GM18907 (cell line): ENCODE measurements at regions not wholly inside any gene's neighbourhood (a gene's known extent, or its start where the extent isn't known, plus 50 kb on each side); places are given as distances from the start of the nearest gene placed in this dataset.

Experiments
- ATAC-seq: cut with Tn5 transposase; IDR thresholded peaks from one replicate; pipeline ENCODE4 v1.9.1; 2021; ENCODE audit warnings: mild to moderate bottlenecking, moderate library complexity; ENCODE audit not compliant: unreplicated experiment

DNA sequence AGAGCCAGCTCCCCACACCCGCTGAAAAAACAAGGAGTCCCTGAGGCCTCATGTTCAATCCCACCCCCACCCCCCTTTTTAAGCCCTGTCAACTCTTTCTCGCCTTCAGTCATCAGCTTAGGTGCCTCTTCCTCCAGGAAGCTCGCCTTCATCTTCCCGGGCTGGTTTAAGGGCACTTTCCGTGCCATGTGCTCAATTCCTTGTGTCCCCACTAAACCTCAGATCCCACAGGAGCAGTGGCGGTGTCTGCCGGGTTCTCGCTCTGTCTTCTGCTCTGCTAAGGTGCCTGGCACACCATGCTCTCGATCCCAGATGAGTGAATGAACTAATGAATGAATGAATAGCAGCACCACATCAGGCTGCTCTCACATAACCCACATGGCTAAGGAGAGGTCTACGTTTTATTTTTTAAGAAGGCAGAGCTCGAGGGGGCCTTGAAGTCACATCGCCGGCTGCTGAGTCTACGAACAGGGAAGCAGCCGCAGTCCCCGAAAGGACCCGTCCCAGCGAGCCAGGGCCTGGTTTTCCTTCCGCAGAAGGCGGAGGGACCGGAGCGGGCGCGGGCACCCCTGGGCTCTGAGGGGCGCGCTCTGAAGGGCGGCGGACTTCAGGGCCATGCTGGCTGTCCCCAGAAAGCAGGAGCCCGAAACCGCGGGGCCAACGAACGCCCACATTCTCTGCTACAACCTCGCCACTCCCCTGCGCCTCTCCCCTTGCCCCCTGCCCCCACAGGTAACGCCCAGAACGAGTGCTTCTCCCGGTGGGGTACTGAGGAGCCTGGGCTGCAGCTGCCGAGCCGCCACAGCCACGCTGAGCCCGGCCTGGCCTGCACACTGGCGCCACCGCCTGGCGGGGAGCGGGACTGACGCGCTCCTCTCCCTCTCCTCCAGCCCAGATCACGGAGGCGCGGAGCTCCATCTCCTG is 73.4 kb upstream of the KCNMA1 start:
- ATAC-seq, result peak; percentile 89

DNA sequence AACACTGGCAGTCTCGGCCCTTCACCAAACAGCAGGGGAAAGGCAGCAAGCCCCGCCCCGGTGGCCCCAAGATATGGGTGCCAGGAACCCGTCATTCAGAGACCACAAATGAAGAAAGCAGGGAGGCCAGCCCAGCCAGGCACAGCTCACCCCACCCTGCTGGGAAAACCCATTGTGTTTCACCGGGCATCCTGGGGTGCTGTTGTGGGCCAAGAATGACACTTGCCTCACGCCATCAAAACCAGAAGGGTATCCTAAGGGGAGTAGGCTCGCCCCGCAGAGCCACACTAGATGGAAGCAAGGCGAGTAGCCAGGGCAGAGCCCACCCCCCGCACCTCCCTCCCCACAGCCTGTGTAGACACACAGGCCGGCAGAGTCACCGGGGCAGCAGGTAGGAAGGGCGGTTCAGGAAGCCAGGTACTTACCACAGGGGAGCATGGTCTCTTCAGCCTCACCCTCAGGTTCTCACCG is 72.5 kb upstream of the KCNMA1 start:
- ATAC-seq, result peak; percentile 71

DNA sequence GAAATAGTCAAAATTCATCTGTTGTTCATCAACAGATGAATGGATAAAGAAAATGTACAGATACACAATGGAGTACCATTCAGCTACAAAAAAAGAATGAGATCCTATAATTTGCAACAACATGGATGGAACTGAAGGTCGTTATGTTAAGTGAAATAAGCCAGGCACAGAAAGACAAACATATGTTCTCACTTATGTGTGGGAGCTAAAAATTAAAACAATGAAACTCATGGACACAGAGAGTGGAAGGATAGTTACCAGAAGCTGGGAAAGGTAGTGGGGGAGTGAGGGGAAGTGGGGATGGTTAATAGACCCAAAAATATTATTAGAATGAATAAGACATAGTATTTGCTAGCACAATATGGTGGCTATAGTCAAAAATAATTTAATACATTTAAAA is 70.0 kb upstream of the KCNMA1 start:
- ATAC-seq, result no peak

DNA sequence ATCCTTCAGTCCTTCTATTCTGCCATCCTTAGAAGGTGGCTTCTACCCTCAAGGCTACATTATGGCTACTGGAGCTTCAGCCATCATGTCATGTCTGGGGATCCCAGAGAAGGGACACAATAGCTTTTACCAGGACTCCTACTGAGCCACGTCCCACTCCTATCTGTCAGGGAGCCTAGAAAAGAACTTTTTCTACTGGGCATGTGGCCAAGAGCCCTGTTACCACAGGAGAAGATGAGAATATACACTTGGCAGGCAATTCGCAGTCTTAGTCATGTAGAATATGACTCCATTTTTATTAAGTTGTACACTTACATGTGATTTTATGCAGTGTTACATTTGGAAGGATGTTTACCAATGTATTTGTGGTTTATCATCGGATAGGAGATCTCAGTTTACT is 64.6 kb upstream of the KCNMA1 start:
- no peak for ATAC-seq

DNA sequence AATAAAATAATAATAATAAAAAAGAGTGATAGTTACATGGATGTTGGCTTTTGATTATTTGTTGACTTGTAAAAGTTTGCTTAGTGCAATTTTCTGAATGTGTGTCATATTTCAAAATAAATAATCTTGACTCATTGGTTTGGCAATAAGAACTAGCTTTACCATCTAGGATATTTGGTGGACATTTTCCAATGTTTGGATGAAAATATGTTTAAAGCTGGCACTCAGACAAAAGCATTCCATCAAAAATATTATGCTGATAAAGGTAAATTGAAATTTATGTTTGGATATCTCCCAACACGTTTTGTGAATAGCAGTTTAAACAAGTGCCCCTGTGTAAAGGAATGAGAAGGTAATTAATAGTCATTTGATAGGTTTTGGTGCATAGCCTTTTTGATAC is 62.5 kb upstream of the KCNMA1 start:
- no peak for ATAC-seq

DNA sequence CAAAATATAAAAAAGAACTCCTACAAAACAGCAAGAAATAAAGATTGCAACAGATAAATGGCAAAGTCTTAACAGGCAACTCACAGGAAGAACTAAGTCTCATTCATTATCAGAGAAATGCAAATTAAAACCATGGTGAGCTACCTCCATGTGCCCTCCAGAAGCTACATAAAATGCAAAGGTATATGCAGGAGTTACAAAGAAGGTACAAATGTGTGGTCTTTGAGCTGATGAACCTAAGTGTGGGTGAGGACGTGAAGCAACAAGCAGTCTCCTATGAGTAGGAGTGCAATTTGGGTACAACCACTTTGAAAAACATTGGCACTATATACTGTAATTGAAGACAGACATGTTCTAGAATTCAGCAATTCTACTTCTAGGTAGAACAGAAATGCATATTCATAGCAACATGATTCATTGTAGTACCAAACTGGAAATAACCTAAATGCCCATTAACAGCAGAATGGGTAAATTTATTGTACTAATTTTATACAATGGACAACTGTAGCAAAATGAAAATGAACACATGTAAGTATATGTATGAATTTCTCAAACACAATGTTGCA is 61.6 kb upstream of the KCNMA1 start:
- peak; percentile 71 for ATAC-seq

DNA sequence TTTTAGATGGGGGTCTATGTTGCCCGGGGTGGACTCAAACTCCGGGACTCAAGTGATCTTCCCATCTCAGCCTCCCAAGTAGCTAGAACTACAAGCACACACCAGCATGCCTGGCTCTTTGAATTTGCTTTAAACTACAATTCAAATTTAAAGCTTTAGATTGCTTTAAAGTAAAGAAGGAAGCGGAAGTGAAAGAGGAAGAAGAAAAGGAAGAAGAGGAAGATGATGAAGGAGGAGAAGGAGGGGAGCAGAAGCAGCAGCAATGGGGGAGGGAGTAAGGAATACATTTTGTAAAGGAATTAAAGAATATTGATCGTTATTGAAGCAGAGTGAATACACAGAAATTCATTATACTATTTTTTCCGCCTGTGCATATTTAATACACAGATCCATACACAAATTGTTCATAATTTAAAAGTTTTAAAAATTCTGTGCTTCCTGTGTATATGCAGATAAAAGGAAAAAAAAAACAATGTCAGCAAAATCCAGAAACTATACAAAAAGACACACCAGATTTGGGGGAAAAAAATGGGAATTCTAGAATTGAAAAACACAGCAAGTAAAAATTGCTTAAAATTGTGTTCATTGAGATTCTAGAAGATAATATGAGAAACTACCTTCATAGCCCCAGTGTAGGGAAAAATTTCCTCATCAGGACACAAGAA is 60.8 kb upstream of the KCNMA1 start:
- no peak for ATAC-seq

DNA sequence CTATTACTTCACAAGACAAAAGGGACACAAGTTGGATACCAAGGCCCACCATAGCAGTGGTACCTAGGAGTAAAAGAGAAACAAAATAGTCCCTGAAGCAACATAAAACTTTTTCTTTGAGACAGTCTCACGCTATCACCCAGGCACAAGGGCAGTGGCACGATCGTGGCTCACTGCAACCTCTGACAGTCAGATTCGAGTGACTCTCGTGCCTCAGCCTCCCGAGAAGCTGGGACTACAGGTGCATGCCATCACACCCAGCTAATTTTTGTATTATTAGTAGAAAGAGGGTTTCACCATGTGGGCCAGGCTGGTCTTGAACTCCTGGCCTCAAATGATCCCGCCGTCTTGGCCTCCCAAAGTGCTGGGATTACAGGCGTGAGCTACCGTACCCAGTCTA is 59.0 kb upstream of the KCNMA1 start:
- no peak for ATAC-seq

DNA sequence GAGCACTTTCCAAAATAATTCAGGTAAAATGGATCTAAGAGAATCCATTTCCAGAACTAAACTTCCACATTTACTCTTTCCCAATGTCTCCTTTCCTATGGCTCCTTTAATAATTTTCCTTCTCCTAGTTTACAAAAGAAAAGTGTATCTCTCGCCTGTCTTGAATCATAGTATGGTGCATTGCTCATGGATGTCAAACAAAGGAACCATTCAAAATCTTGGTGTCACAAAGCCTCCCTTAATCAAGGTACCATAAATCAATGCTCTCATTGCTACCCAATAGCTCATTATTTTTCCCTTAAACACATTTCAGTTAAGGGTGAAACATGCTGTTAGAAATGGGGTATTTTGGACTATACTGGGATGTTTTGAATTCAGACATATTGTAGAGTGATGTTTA is 57.6 kb upstream of the KCNMA1 start:
- no peak for ATAC-seq

DNA sequence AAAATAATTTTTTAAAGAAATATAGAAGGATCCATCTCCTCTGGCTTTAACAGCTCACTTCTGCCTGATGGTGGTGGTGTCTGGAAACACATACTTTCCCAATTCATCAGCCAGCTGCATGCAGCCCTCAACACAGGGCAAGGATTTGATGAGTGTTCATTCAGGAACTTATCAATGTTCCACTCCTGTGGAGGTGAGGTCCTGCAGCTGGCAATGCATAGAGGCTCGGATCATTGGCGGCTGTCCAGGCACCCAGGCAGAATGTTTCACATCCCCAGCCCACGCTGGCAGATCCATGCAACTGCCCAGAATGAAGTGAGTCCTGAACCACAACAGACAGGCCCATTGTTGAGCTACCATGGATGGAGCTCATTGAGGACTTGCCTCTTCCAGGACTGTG is 55.2 kb upstream of the KCNMA1 start:
- no peak for ATAC-seq

DNA sequence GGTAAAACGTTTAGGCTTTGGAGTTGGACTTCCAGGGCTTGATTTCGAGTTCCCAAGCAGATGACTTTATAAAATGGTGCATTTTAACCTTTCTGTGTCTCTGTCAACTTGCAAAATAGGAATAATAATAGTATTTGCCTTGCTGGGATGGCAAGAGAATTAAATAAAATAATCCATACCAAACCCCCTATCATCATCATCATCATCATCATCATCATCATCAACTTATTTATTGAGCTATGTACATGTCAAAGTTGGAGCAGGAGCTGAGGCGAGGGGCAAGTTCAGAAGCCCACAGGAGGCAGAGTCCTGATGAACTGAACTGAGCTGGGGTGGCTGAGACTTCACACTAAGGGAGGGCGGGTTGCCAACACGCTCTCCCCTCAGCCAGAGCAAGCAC is 51.7 kb upstream of the KCNMA1 start:
- no peak for ATAC-seq

DNA sequence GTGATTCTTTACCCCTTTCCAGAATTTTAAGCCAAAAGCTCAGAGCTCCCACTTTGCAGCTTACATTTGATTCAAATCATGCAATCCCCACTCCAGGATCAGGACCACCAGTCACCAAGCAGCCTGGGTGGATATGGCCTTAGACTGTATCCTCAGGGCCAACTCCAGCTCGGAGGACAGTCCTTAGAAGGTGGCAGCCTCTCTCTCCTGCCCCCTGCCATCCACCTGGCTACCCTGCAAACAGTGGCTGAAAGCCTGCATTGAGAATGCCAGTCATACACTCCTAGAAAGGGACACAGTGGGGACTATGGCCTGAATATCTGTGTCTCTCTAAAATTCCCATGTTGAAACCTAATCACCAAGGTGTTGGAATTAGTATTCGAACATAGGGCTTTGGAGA is 50.0 kb upstream of the KCNMA1 start:
- no peak for ATAC-seq
